Osteocyte (in vitro differentiated cells): ENCODE measurements at regions not wholly inside any gene's neighbourhood (a gene's known extent, or its start where the extent isn't known, plus 50 kb on each side); places are given as distances from the start of the nearest gene placed in this dataset.

Source experiments
- DNase-seq: peaks from one replicate; pipeline ENCODE4 v3.0.0; 2021; ENCODE audit warnings: mixed read lengths; ENCODE audit not compliant: unreplicated experiment; ENCODE audit errors: extremely low spot score
- H3K27ac Mint-ChIP-seq: one replicate; pipeline ENCODE4 v1.8.0; 2021; ENCODE audit warnings: mild to moderate bottlenecking, mixed read lengths; ENCODE audit not compliant: unreplicated experiment
- H3K27me3 Mint-ChIP-seq: one replicate; pipeline ENCODE4 v1.8.0; 2021; ENCODE audit warnings: mixed read lengths; ENCODE audit not compliant: unreplicated experiment
- H3K36me3 Mint-ChIP-seq: one replicate; pipeline ENCODE4 v1.8.0; 2021; ENCODE audit warnings: mixed read lengths; ENCODE audit not compliant: unreplicated experiment
- H3K4me1 Mint-ChIP-seq: one replicate; pipeline ENCODE4 v1.8.0; 2021; ENCODE audit warnings: mixed read lengths; ENCODE audit not compliant: unreplicated experiment
- H3K4me3 Mint-ChIP-seq: one replicate; pipeline ENCODE4 v1.8.0; 2021; ENCODE audit warnings: mild to moderate bottlenecking, moderate library complexity, mixed read lengths; ENCODE audit not compliant: unreplicated experiment
- H3K9me3 Mint-ChIP-seq: one replicate; pipeline ENCODE4 v1.8.0; 2021; ENCODE audit warnings: mixed read lengths; ENCODE audit not compliant: unreplicated experiment
- CTCF ChIP-seq: fragments of 200-600 bp; sonication (generic); IDR thresholded peaks from 2 replicates; pipeline ENCODE4 v1.5.0; 2021; ENCODE audit warnings: antibody characterized with exemption, mild to moderate bottlenecking, moderate library complexity

- H3K36me3 Mint-ChIP-seq = peaks cover 2% of the 10 kb centered on the region
- no peak for TF ChIP-seq CTCF
- peaks cover 49% of the 10 kb centered on the region for H3K27me3 Mint-ChIP-seq
- H3K4me3 Mint-ChIP-seq = no peak overlapping the region
- H3K4me1 Mint-ChIP-seq = no peaks in the 10 kb centered on the region
- H3K9me3 Mint-ChIP-seq = no peaks in the 10 kb centered on the region
- H3K27ac Mint-ChIP-seq = no peak overlapping the region
- no peak for DNase-seq
Observed at GRCh38 chr7:81317741-81318140, 398.9 kb upstream of the SEMA3C start.

DNA sequence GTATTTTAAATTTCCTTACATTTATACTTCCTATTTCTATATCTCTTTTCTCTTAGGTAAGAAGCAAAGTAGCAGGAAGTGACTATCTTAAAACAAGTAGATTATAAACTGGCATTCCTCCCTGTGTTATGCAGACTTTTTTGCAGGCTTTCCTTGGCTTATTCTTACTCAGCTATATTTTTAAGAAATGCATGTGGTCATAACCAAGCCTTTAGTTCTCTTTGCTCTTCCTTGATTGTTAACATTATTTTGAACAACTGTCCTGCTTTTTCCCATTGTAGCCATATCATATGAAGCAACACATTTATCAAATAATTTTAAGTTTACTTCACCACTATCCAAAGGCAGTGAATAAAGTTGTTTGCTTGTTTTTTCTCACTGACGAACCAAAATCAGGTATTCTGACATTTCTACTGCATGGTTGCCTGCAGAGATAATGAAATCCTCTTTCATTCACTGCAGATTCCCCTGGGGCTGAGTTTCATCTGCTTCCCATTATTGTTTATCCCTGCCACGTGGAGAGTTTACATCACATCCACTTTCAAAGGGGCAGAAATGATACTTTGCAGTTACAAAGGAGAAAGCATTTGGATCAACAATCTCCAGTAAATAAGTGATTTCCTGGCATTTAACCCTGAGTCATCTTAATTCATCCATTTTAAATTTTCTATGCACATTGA, 389.9 kb upstream of the SEMA3C start:
- Mint-ChIP-seq H3K27me3 (peaks cover 48% of the 10 kb centered on the region), H3K27ac (no peak overlapping the region), H3K4me3 (no peak overlapping the region), H3K36me3 (peaks cover 2% of the 10 kb centered on the region), H3K9me3 (no peaks in the 10 kb centered on the region), H3K4me1 (peaks cover 17% of the 10 kb centered on the region)
- no peak for TF ChIP-seq CTCF
- DNase-seq = no peak

- no peak overlapping the region for H3K27ac Mint-ChIP-seq
- peaks cover 34% of the 10 kb centered on the region for H3K4me1 Mint-ChIP-seq
- TF ChIP-seq CTCF = no peak
- DNase-seq = no peak
- no peak overlapping the region for H3K4me3 Mint-ChIP-seq
- H3K36me3 Mint-ChIP-seq = peaks cover 2% of the 10 kb centered on the region
- H3K27me3 Mint-ChIP-seq = peaks cover 61% of the 10 kb centered on the region
- no peaks in the 10 kb centered on the region for H3K9me3 Mint-ChIP-seq
Observed at GRCh38 chr7:81301815-81302214, 383.0 kb upstream of the SEMA3C start.

- TF ChIP-seq CTCF = no peak
- H3K27me3 Mint-ChIP-seq = peaks cover 56% of the 10 kb centered on the region
- H3K36me3 Mint-ChIP-seq = peaks cover 2% of the 10 kb centered on the region
- peaks cover 37% of the 10 kb centered on the region for H3K4me1 Mint-ChIP-seq
- H3K27ac Mint-ChIP-seq = no peak overlapping the region
- H3K9me3 Mint-ChIP-seq = no peaks in the 10 kb centered on the region
- DNase-seq = no peak
- H3K4me3 Mint-ChIP-seq = no peak overlapping the region
Observed at GRCh38 chr7:81300753-81301152, 381.9 kb upstream of the SEMA3C start.

DNA sequence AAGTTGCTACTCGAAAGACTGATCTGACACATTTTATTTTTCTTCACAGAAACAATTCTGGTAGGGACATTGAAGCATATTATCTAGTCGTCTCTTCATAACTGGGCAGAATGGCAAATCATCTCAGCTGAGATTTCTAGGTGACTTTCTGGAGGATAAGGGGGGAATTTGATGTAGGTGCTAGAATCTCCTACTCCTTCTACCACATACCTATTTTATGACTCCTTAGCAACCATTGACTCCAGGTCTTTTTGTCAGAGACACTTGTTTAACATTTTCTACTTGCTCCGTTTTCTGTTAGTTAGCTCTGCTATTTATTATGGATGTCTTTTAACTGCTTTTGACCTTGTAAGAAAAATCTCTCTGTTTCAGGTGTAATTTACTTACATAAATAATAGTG, 380.9 kb upstream of the SEMA3C start:
- TF ChIP-seq CTCF = no peak
- H3K4me1 Mint-ChIP-seq = peaks cover 37% of the 10 kb centered on the region
- H3K4me3 Mint-ChIP-seq = no peak overlapping the region
- peaks cover 59% of the 10 kb centered on the region for H3K27me3 Mint-ChIP-seq
- H3K9me3 Mint-ChIP-seq = no peaks in the 10 kb centered on the region
- DNase-seq = no peak
- peaks cover 2% of the 10 kb centered on the region for H3K36me3 Mint-ChIP-seq
- peak overlapping the region; percentile 25 for H3K27ac Mint-ChIP-seq
